ENCODE measurements at regions not wholly inside any gene's neighbourhood (a gene's known extent, or its start where the extent isn't known, plus 50 kb on each side); places are given as distances from the start of the nearest gene placed in this dataset.

GRCh38 chr12:131371401-131372170 lies 339.3 kb upstream of the SFSWAP start:
- no peaks in the 10 kb centered on the region for H3K27me3 ChIP-seq
- no peak overlapping the region for H3K27ac ChIP-seq
- no peaks in the 10 kb centered on the region for H3K9me3 ChIP-seq
- H3K4me3 ChIP-seq: no peak overlapping the region
- no peak for DNase-seq
- no peaks in the 10 kb centered on the region for H3K36me3 ChIP-seq
- no peaks in the 10 kb centered on the region for H3K4me1 ChIP-seq
- TF ChIP-seq POLR2A (IDR thresholded peaks at IDR 0.05): no peak
- TF ChIP-seq, protein P1, sequence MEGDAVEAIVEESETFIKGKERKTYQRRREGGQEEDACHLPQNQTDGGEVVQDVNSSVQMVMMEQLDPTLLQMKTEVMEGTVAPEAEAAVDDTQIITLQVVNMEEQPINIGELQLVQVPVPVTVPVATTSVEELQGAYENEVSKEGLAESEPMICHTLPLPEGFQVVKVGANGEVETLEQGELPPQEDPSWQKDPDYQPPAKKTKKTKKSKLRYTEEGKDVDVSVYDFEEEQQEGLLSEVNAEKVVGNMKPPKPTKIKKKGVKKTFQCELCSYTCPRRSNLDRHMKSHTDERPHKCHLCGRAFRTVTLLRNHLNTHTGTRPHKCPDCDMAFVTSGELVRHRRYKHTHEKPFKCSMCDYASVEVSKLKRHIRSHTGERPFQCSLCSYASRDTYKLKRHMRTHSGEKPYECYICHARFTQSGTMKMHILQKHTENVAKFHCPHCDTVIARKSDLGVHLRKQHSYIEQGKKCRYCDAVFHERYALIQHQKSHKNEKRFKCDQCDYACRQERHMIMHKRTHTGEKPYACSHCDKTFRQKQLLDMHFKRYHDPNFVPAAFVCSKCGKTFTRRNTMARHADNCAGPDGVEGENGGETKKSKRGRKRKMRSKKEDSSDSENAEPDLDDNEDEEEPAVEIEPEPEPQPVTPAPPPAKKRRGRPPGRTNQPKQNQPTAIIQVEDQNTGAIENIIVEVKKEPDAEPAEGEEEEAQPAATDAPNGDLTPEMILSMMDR (IDR thresholded peaks at IDR 0.05): no peak

GRCh38 chr12:131372171-131372475 lies 338.8 kb upstream of the SFSWAP start:
- no peaks in the 10 kb centered on the region for H3K27me3 ChIP-seq
- no peaks in the 10 kb centered on the region for H3K9me3 ChIP-seq
- no peak overlapping the region for H3K4me3 ChIP-seq
- DNase-seq: no peak
- no peak for TF ChIP-seq POLR2A (IDR thresholded peaks at IDR 0.05)
- TF ChIP-seq, protein P1 (IDR thresholded peaks at IDR 0.05): no peak
- H3K4me1 ChIP-seq: no peaks in the 10 kb centered on the region
- no peaks in the 10 kb centered on the region for H3K36me3 ChIP-seq
- no peak overlapping the region for H3K27ac ChIP-seq

- DNase-seq: no peak
- Histone ChIP-seq H3K27ac (no peak overlapping the region), H3K9me3 (no peaks in the 10 kb centered on the region), H3K4me1 (no peaks in the 10 kb centered on the region), H3K36me3 (no peaks in the 10 kb centered on the region), H3K4me3 (no peak overlapping the region), H3K27me3 (no peaks in the 10 kb centered on the region)
- TF ChIP-seq, protein P1 (IDR thresholded peaks at IDR 0.05): no peak
These were observed 338.1 kb upstream of the SFSWAP start for GRCh38 chr12:131372706-131373195.

DNA sequence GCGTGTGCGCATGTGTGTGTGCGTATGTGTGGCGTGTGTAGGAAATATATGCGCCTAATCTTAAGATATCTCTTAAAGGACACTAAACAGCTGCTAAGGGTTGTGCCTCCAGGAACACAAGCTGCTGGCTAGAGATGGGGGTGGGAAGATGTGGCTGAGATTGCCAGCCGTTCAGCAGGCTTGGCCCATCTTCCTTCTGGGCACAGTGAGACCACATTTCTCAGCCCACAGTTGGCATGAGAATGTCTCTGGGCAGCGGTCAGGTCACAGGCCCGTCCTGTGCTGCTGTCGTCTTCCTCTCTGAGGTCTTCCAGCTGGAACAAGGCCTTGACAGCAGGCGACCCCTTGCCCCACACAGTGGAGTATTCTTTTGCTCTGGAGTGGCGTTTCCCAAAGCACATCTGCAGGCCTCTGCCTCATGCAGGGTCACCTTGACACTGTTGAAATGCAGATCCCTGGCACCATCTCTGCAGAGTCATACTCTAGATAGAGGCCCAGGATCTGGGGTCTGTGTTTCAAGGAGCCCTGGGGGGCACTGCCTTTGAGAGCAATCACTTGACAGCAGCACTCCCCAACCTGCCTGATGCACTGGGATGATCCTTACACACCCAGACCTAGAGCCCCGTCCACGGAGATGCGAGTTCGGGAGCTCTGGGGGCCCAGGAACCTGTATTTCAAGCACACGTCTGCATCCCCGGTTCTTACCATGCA lies 335.5 kb upstream of the SFSWAP start:
- TF ChIP-seq POLR2A (IDR thresholded peaks at IDR 0.05): no peak
- TF ChIP-seq, protein P1 (IDR thresholded peaks at IDR 0.05): no peak
- DNase-seq: no peak
- H3K9me3 ChIP-seq: no peaks in the 10 kb centered on the region
- no peaks in the 10 kb centered on the region for H3K4me1 ChIP-seq
- H3K4me3 ChIP-seq: no peak overlapping the region
- H3K36me3 ChIP-seq: no peaks in the 10 kb centered on the region
- no peak overlapping the region for H3K27ac ChIP-seq
- H3K27me3 ChIP-seq: no peaks in the 10 kb centered on the region

DNA sequence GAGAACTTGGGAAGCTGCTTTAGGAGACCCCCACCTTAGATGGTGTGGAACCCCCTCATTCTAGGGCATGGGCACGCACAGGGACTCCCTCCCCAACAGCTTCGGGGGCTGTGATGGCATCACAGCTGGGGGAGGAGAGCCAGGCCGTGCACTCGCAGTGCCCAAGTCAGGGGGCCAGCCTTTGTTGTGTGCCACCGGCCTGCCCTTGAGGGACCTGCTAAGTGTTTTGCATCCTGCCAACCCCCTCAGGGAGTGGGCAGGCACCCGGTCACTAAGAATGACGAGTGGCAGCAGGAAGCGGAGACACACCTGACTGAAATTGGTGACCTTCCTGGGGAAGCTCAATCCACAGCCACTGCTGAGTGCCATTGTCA lies 334.9 kb upstream of the SFSWAP start:
- Histone ChIP-seq H3K9me3 (no peaks in the 10 kb centered on the region), H3K36me3 (no peaks in the 10 kb centered on the region), H3K27me3 (no peaks in the 10 kb centered on the region), H3K27ac (no peak overlapping the region), H3K4me3 (no peak overlapping the region), H3K4me1 (no peaks in the 10 kb centered on the region)
- DNase-seq: no peak
- no peak for TF ChIP-seq POLR2A (IDR thresholded peaks at IDR 0.05)
- TF ChIP-seq, protein P1 (IDR thresholded peaks at IDR 0.05): no peak
